Keratinocyte (primary cell): ENCODE measurements at regions not wholly inside any gene's neighbourhood (a gene's known extent, or its start where the extent isn't known, plus 50 kb on each side); places are given as distances from the start of the nearest gene placed in this dataset.

Experiments used
- DNase-seq: peaks from one replicate; pipeline ENCODE4 v3.0.0-alpha.2; 2011; ENCODE audit warnings: low read depth, missing footprints, low spot score
- FAIRE-seq: peaks from 2 replicates; lab custom pipeline; 2011; peaks lifted over from hg19 to GRCh38; lab: Jason Lieb, UNC
- H2AFZ ChIP-seq: 2 replicates; pipeline ENCODE4 v1.6.0; 2012; ENCODE audit warnings: low read length, control low read depth, inconsistent platforms; ENCODE audit not compliant: control insufficient read depth
- H3K27ac ChIP-seq: 2 replicates; pipeline ENCODE4 v1.5.1; 2011; ENCODE audit warnings: low read length; ENCODE audit not compliant: control insufficient read depth, insufficient read depth
- H3K27me3 ChIP-seq: 3 replicates; pipeline ENCODE4 v1.6.0; 2011; ENCODE audit warnings: low read length; ENCODE audit not compliant: control insufficient read depth, insufficient read depth; ENCODE audit errors: extremely low read depth
- H3K36me3 ChIP-seq, 2 experiments: 2 replicates in 1 of 2; 3 replicates in 1 of 2; pipeline ENCODE4 v1.5.1; 2011; ENCODE audit warnings: low read length in 2 of 2, mild to moderate bottlenecking in 1 of 2; ENCODE audit not compliant: control insufficient read depth in 2 of 2, insufficient read depth in 2 of 2; ENCODE audit errors: extremely low read depth in 1 of 2
- H3K4me1 ChIP-seq: 3 replicates; pipeline ENCODE4 v1.5.1; 2011; ENCODE audit warnings: low read length; ENCODE audit not compliant: control insufficient read depth, insufficient read depth; ENCODE audit errors: extremely low read depth
- H3K4me2 ChIP-seq: 3 replicates; pipeline ENCODE4 v1.6.0; 2011; ENCODE audit warnings: low read depth, low read length; ENCODE audit not compliant: control insufficient read depth, insufficient read depth; ENCODE audit errors: extremely low read depth
- H3K4me3 ChIP-seq, 3 experiments: fragments of 200-600 bp in 1 of 3; sonication (generic) in 1 of 3; 2 replicates in 2 of 3; 3 replicates in 1 of 3; pipeline ENCODE4 v1.5.1; 2011 to 2016; ENCODE audit warnings: low read length in 3 of 3, mild to moderate bottlenecking in 3 of 3, control low read depth in 2 of 3, inconsistent platforms in 1 of 3, low read depth in 1 of 3, mixed read lengths in 1 of 3, mixed run types in 1 of 3, moderate library complexity in 1 of 3; ENCODE audit not compliant: control insufficient read depth in 2 of 3, insufficient read depth in 2 of 3; ENCODE audit errors: extremely low read depth in 1 of 3
- H3K79me2 ChIP-seq: 2 replicates; pipeline ENCODE4 v1.6.0; 2012; ENCODE audit warnings: low read length; ENCODE audit not compliant: control insufficient read depth, insufficient read depth
- H3K9ac ChIP-seq: 3 replicates; pipeline ENCODE4 v1.6.0; 2011; ENCODE audit warnings: low read length; ENCODE audit not compliant: control insufficient read depth, insufficient read depth; ENCODE audit errors: extremely low read depth
- H3K9me1 ChIP-seq: 3 replicates; pipeline ENCODE4 v1.6.0; 2011; ENCODE audit warnings: low read length; ENCODE audit not compliant: control insufficient read depth, insufficient read depth; ENCODE audit errors: extremely low read depth
- H3K9me3 ChIP-seq: 2 replicates; pipeline ENCODE4 v1.5.1; 2012; ENCODE audit warnings: low read depth, low read length; ENCODE audit not compliant: control insufficient read depth
- H4K20me1 ChIP-seq: 3 replicates; pipeline ENCODE4 v1.6.0; 2011; ENCODE audit warnings: low read length; ENCODE audit not compliant: control insufficient read depth, insufficient read depth; ENCODE audit errors: extremely low read depth
- CTCF ChIP-seq, 3 experiments: IDR thresholded peaks in 1 of 3; conservative IDR thresholded peaks in 1 of 3; optimal IDR thresholded peaks in 1 of 3; 2 replicates in 2 of 3; 3 replicates in 1 of 3; pipeline versions ENCODE3 to v1.5.1; 2011; ENCODE audit warnings: low read length in 3 of 3, mild to moderate bottlenecking in 3 of 3, moderate library complexity in 2 of 3, control low read depth in 1 of 3, inconsistent platforms in 1 of 3; ENCODE audit not compliant: insufficient read depth in 2 of 3; ENCODE audit errors: extremely low read depth in 1 of 3
- EZH2 ChIP-seq: IDR thresholded peaks from one replicate; pipeline ENCODE4 v1.6.1; 2012; ENCODE audit warnings: inconsistent platforms, mild to moderate bottlenecking, low read length, moderate library complexity
- dilution Hi-C: fragments of 300-500 bp; cut with MboI; formaldehyde crosslinking; loops from one replicate; pipeline ENCODE4 v1.7.0; 2020; ENCODE audit warnings: low sequenced_read_pairs; ENCODE audit not compliant: extremely low pct_ligation_motif_present

DNA sequence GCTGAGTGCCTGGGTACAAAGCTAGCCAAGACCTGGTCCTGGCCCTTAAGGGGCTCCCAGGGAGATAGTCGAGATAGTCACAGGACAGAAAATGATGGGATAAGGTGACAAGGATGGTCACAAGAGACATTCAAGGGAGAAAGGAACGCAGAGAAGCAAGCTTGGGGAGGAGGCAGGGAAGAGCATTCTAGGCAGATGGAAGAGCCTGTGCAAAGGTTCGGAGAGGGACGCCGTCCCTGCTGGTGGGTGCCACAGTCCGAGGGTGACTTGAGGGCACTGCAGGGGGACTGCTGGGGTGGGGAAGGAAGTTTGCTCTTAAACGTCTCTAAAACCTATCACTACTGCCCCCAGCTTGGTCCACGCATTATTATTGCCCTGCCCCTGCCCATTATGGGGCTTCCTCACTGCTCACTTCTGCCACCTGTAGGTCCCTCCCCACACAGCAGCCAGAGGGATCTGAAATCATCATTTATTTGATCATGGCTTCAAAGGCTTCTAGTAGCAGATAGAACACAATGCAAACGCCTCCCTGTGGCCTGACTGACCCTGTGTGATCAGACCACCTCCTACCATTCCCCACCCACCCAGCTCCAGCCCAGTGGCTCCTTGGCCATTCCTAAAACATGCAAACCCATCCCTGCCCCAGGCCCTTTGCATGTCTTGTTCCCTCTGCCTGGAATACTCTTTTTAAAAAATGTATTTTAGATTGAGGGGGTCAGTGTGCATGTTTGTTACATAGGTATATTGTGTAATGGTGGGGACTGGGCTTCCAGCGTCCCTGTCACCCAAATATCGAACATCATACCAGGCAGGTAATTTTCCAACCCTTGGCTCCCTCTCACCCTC, 60.3 kb downstream of the RMI2 start:
- Histone ChIP-seq H3K9me3 (no peaks in the 10 kb centered on the region), H3K4me3 (no peak overlapping the region), H3K27ac (no peak overlapping the region), H3K79me2 (no peaks in the 10 kb centered on the region), H3K27me3 (peaks cover 2% of the 10 kb centered on the region), H3K9me1 (no peaks in the 10 kb centered on the region), H2AFZ (no peak overlapping the region), H3K9ac (no peak overlapping the region), H4K20me1 (no peaks in the 10 kb centered on the region), H3K4me1 (no peaks in the 10 kb centered on the region), H3K4me2 (no peak overlapping the region), H3K36me3 (no peaks in the 10 kb centered on the region)
- TF ChIP-seq CTCF (optimal IDR thresholded peaks at IDR 0.05 in 1 of 3, IDR thresholded peaks at IDR 0.05 in 1 of 3, conservative IDR thresholded peaks at IDR 0.05 in 1 of 3; ENCODE audit: extremely low read depth in 1 of 3, insufficient read depth in 2 of 3, low read length in 3 of 3) = peak; percentile 66 to 78 (median 70)
- TF ChIP-seq EZH2 = no peak
- DNase-seq = no peak
- peak; percentile 56 for FAIRE-seq
- dilution Hi-C loops = no loop called here

- Histone ChIP-seq H3K27me3 (peaks cover 2% of the 10 kb centered on the region), H3K79me2 (no peaks in the 10 kb centered on the region), H3K4me2 (no peak overlapping the region), H3K9me3 (no peaks in the 10 kb centered on the region), H3K27ac (no peak overlapping the region), H3K9me1 (no peaks in the 10 kb centered on the region), H3K9ac (no peak overlapping the region), H2AFZ (no peak overlapping the region), H3K36me3 (no peaks in the 10 kb centered on the region), H4K20me1 (no peaks in the 10 kb centered on the region), H3K4me3 (no peak overlapping the region), H3K4me1 (no peaks in the 10 kb centered on the region)
- dilution Hi-C loops = no loop called here
- TF ChIP-seq CTCF (optimal IDR thresholded peaks at IDR 0.05 in 1 of 3, IDR thresholded peaks at IDR 0.05 in 1 of 3, conservative IDR thresholded peaks at IDR 0.05 in 1 of 3; ENCODE audit: extremely low read depth in 1 of 3, insufficient read depth in 2 of 3, low read length in 3 of 3) (no peak), EZH2 (no peak)
- DNase-seq = no peak
- FAIRE-seq = no peak
Observed at GRCh38 chr16:11406177-11406560, 60.9 kb downstream of the RMI2 start.
